Natural killer cell (primary cell): ENCODE measurements at regions not wholly inside any gene's neighbourhood (a gene's known extent, or its start where the extent isn't known, plus 50 kb on each side); places are given as distances from the start of the nearest gene placed in this dataset.

ENCODE experiments used
- ATAC-seq, 3 donors: fragments of 150-1000 bp in 2 of 3; fragments of 200-7000 bp in 1 of 3; cut with Tn5 transposase; 1 replicate in 1 of 3; 2 replicates in 2 of 3; pipeline ENCODE4 v1.10.0; 2021; ENCODE audit warnings: mild to moderate bottlenecking in 2 of 3, moderate library complexity in 2 of 3
- DNase-seq, 2 donors: peaks; one replicate each; pipeline versions ENCODE4 v3.0.0 to v3.0.0-alpha.2; 2013 to 2021; ENCODE audit warnings: mixed read lengths in 1 of 2
- H3K27ac ChIP-seq: one replicate; pipeline ENCODE4 v1.5.1; 2013; ENCODE audit warnings: mild to moderate bottlenecking, low read length
- H3K27me3 ChIP-seq: one replicate; pipeline ENCODE4 v1.6.1; 2013; ENCODE audit warnings: low read length; ENCODE audit not compliant: control insufficient read depth, insufficient read depth
- H3K36me3 ChIP-seq: one replicate; pipeline ENCODE4 v1.6.1; 2013; ENCODE audit warnings: low read length; ENCODE audit not compliant: control insufficient read depth, insufficient read depth
- H3K4me1 ChIP-seq: one replicate; pipeline ENCODE4 v1.6.1; 2013; ENCODE audit warnings: low read length; ENCODE audit not compliant: control insufficient read depth, insufficient read depth
- H3K4me3 ChIP-seq: one replicate; pipeline ENCODE4 v1.5.1; 2013; ENCODE audit warnings: low read length
- H3K9me3 ChIP-seq: one replicate; pipeline ENCODE4 v1.6.1; 2013; ENCODE audit warnings: low read length; ENCODE audit not compliant: control insufficient read depth, insufficient read depth
- H3K27ac Mint-ChIP-seq, 2 donors: one replicate each; pipeline ENCODE4 v1.8.0; 2022; ENCODE audit warnings: mild to moderate bottlenecking in 2 of 2, mixed read lengths in 2 of 2, moderate library complexity in 1 of 2
- H3K27me3 Mint-ChIP-seq, 2 donors: one replicate each; pipeline ENCODE4 v1.8.0; 2022; ENCODE audit warnings: low read depth in 2 of 2, mixed read lengths in 2 of 2
- H3K36me3 Mint-ChIP-seq: one replicate; pipeline ENCODE4 v1.8.0; 2022; ENCODE audit warnings: mixed read lengths
- H3K4me1 Mint-ChIP-seq, 2 donors: one replicate each; pipeline ENCODE4 v1.8.0; 2022; ENCODE audit warnings: mixed read lengths in 2 of 2
- H3K4me3 Mint-ChIP-seq: one replicate; pipeline ENCODE4 v1.8.0; 2022; ENCODE audit warnings: mild to moderate bottlenecking, moderate library complexity, mixed read lengths
- H3K9me3 Mint-ChIP-seq, 2 donors: one replicate each; pipeline ENCODE4 v1.8.0; 2022; ENCODE audit warnings: mixed read lengths in 2 of 2
- CTCF ChIP-seq: fragments of 200-600 bp; IDR thresholded peaks from one replicate; pipeline ENCODE4 v1.8.0; 2022; ENCODE audit warnings: antibody characterized with exemption
- WGBS: methylation state at CpG from one replicate; pipeline ENCODE4 v1.1.7; 2013; ENCODE audit warnings: missing lambda C conversion rate; ENCODE audit not compliant: insufficient coverage; 5-methylcytosine and 5-hydroxymethylcytosine counted together
- intact Hi-C: fragments of 100-400 bp; cut with micrococcal nuclease; formaldehyde crosslinking; loops from one replicate; pipeline ENCODE4 v1.14.2; 2022

- Histone ChIP-seq H3K27ac (no peak overlapping the region), H3K4me3 (no peak overlapping the region), H3K4me1 (no peaks in the 10 kb centered on the region), H3K36me3 (no peaks in the 10 kb centered on the region), H3K9me3 (no peaks in the 10 kb centered on the region), H3K27me3 (no peaks in the 10 kb centered on the region)
- intact Hi-C loops = no loop called here
- Mint-ChIP-seq H3K36me3 (no peaks in the 10 kb centered on the region), H3K4me3 (no peak overlapping the region), H3K27me3 (no peaks in the 10 kb centered on the region), H3K9me3 (peaks cover 18 to 19% of the 10 kb centered on the region in 2 donors), H3K27ac (no peak overlapping the region), H3K4me1 (no peaks in the 10 kb centered on the region)
- ATAC-seq = no peak
- no peak for DNase-seq
- 100% methylated on average over 1 of the region's 1 CpG for WGBS
- no peak for TF ChIP-seq CTCF
Measured at GRCh38 chr5:12360218-12360617, 456.0 kb upstream of the CTNND2 start.

GRCh38 chr5:12358371-12359090 is 454.3 kb upstream of the CTNND2 start:
- Histone ChIP-seq H3K9me3 (no peaks in the 10 kb centered on the region), H3K27ac (no peak overlapping the region), H3K4me3 (no peak overlapping the region), H3K4me1 (no peaks in the 10 kb centered on the region), H3K36me3 (no peaks in the 10 kb centered on the region), H3K27me3 (no peaks in the 10 kb centered on the region)
- no peak overlapping the region for H3K4me3 Mint-ChIP-seq
- no peak overlapping the region for H3K27ac Mint-ChIP-seq
- H3K36me3 Mint-ChIP-seq = no peaks in the 10 kb centered on the region
- TF ChIP-seq CTCF = no peak
- no peak for ATAC-seq
- intact Hi-C loops = no loop called here
- no peaks in the 10 kb centered on the region for H3K27me3 Mint-ChIP-seq
- DNase-seq = no peak
- H3K4me1 Mint-ChIP-seq = no peaks in the 10 kb centered on the region
- H3K9me3 Mint-ChIP-seq = peaks cover 22 to 26% of the 10 kb centered on the region in 2 donors
- 61% methylated on average over 5 of the region's 6 CpGs for WGBS

- Mint-ChIP-seq H3K27me3 (no peaks in the 10 kb centered on the region), H3K9me3 (peaks cover 22 to 26% of the 10 kb centered on the region in 2 donors), H3K27ac (no peak overlapping the region), H3K36me3 (no peaks in the 10 kb centered on the region), H3K4me3 (no peak overlapping the region), H3K4me1 (no peaks in the 10 kb centered on the region)
- intact Hi-C loops = no loop called here
- TF ChIP-seq CTCF = no peak
- no peak for ATAC-seq
- no peak for DNase-seq
- H3K9me3 ChIP-seq = no peaks in the 10 kb centered on the region
- no peak overlapping the region for H3K27ac ChIP-seq
- no peak overlapping the region for H3K4me3 ChIP-seq
- no peaks in the 10 kb centered on the region for H3K27me3 ChIP-seq
- 77% methylated on average over 3 of the region's 3 CpGs for WGBS
- H3K4me1 ChIP-seq = no peaks in the 10 kb centered on the region
- H3K36me3 ChIP-seq = no peaks in the 10 kb centered on the region
Measured at GRCh38 chr5:12357626-12358025, 453.4 kb upstream of the CTNND2 start.

- Mint-ChIP-seq H3K9me3 (peaks cover 31 to 38% of the 10 kb centered on the region in 2 donors), H3K4me1 (no peaks in the 10 kb centered on the region), H3K36me3 (peaks cover 11% of the 10 kb centered on the region), H3K4me3 (no peak overlapping the region), H3K27me3 (no peaks in the 10 kb centered on the region), H3K27ac (no peak overlapping the region)
- no peak overlapping the region for H3K27ac ChIP-seq
- 70% methylated on average over 3 of the region's 4 CpGs for WGBS
- DNase-seq (no peak), ATAC-seq (no peak)
- no peaks in the 10 kb centered on the region for H3K9me3 ChIP-seq
- no peaks in the 10 kb centered on the region for H3K36me3 ChIP-seq
- H3K4me3 ChIP-seq = no peak overlapping the region
- H3K4me1 ChIP-seq = no peaks in the 10 kb centered on the region
- no peak for TF ChIP-seq CTCF
- no peaks in the 10 kb centered on the region for H3K27me3 ChIP-seq
- intact Hi-C loops = no loop called here
Measured at GRCh38 chr5:12354686-12355085, 450.4 kb upstream of the CTNND2 start.
